ENCODE measurements at regions not wholly inside any gene's neighbourhood (a gene's known extent, or its start where the extent isn't known, plus 50 kb on each side); places are given as distances from the start of the nearest gene placed in this dataset.

- WGBS, 2 donors: 87 to 90% methylated on average over 13 of the region's 13 CpGs
- no peak for TF ChIP-seq CTCF (IDR thresholded peaks at IDR 0.05; ENCODE audit: control extremely low read depth, extremely low read depth)
- Histone ChIP-seq H3K4me1 (ENCODE audit: control insufficient read depth in 5 of 5, insufficient read depth in 5 of 5, low read length in 5 of 5) (no peaks in the 10 kb centered on the region), H3K9ac (ENCODE audit: insufficient read depth in 1 of 2, low read length in 2 of 2) (no peak overlapping the region), H3K27ac (ENCODE audit: low read depth in 1 of 2, low read length in 1 of 2) (no peak overlapping the region), H3K9me3 (ENCODE audit: control insufficient read depth in 4 of 4, insufficient read depth in 3 of 4, low read length in 3 of 4) (no peaks in the 10 kb centered on the region), H3K36me3 (ENCODE audit: control insufficient read depth in 4 of 4, insufficient read depth in 4 of 4, low read length in 4 of 4) (no peaks in the 10 kb centered on the region), H3K27me3 (ENCODE audit: control insufficient read depth in 3 of 3, insufficient read depth in 3 of 3, low read length in 2 of 3) (no peaks in the 10 kb centered on the region), H3K4me3 (no peak overlapping the region)
- DNase-seq (no peak), ATAC-seq (ENCODE audit: insufficient read depth, low FRiP score) (no peak)
These were observed 132.7 kb upstream of the ASB18 start for GRCh38 chr2:236396818-236397350.

- Histone ChIP-seq H3K9ac (ENCODE audit: insufficient read depth in 1 of 2, low read length in 2 of 2) (no peak overlapping the region), H3K27ac (ENCODE audit: low read depth in 1 of 2, low read length in 1 of 2) (no peak overlapping the region), H3K4me3 (no peak overlapping the region), H3K27me3 (ENCODE audit: control insufficient read depth in 3 of 3, insufficient read depth in 3 of 3, low read length in 2 of 3) (no peaks in the 10 kb centered on the region), H3K4me1 (ENCODE audit: control insufficient read depth in 5 of 5, insufficient read depth in 5 of 5, low read length in 5 of 5) (no peaks in the 10 kb centered on the region), H3K36me3 (ENCODE audit: control insufficient read depth in 4 of 4, insufficient read depth in 4 of 4, low read length in 4 of 4) (no peaks in the 10 kb centered on the region), H3K9me3 (ENCODE audit: control insufficient read depth in 4 of 4, insufficient read depth in 3 of 4, low read length in 3 of 4) (no peaks in the 10 kb centered on the region)
- ATAC-seq (ENCODE audit: insufficient read depth, low FRiP score) (no peak), DNase-seq (no peak)
- TF ChIP-seq CTCF (IDR thresholded peaks at IDR 0.05; ENCODE audit: control extremely low read depth, extremely low read depth): no peak
- WGBS, 2 donors: 94% methylated on average over 4 of the region's 4 CpGs
These were observed 133.5 kb upstream of the ASB18 start for GRCh38 chr2:236397681-236398080.

GRCh38 chr2:236399409-236399808 is 135.2 kb upstream of the ASB18 start:
- H3K27ac ChIP-seq (ENCODE audit: low read depth in 1 of 2, low read length in 1 of 2): no peak overlapping the region
- DNase-seq: no peak
- ATAC-seq (ENCODE audit: insufficient read depth, low FRiP score): no peak
- no peak overlapping the region for H3K4me3 ChIP-seq
- no peaks in the 10 kb centered on the region for H3K27me3 ChIP-seq (ENCODE audit: control insufficient read depth in 3 of 3, insufficient read depth in 3 of 3, low read length in 2 of 3)
- TF ChIP-seq CTCF (IDR thresholded peaks at IDR 0.05; ENCODE audit: control extremely low read depth, extremely low read depth): no peak
- H3K9me3 ChIP-seq (ENCODE audit: control insufficient read depth in 4 of 4, insufficient read depth in 3 of 4, low read length in 3 of 4): no peaks in the 10 kb centered on the region
- no peaks in the 10 kb centered on the region for H3K36me3 ChIP-seq (ENCODE audit: control insufficient read depth in 4 of 4, insufficient read depth in 4 of 4, low read length in 4 of 4)
- no peaks in the 10 kb centered on the region for H3K4me1 ChIP-seq (ENCODE audit: control insufficient read depth in 5 of 5, insufficient read depth in 5 of 5, low read length in 5 of 5)
- WGBS, 2 donors: 88 to 96% methylated on average over 15 of the region's 15 CpGs
- no peak overlapping the region for H3K9ac ChIP-seq (ENCODE audit: insufficient read depth in 1 of 2, low read length in 2 of 2)

GRCh38 chr2:236400046-236400574 is 135.9 kb upstream of the ASB18 start:
- no peaks in the 10 kb centered on the region for H3K9me3 ChIP-seq (ENCODE audit: control insufficient read depth in 4 of 4, insufficient read depth in 3 of 4, low read length in 3 of 4)
- no peak overlapping the region for H3K9ac ChIP-seq (ENCODE audit: insufficient read depth in 1 of 2, low read length in 2 of 2)
- WGBS, 2 donors: 93 to 94% methylated on average over 10 of the region's 10 CpGs
- TF ChIP-seq CTCF (IDR thresholded peaks at IDR 0.05; ENCODE audit: control extremely low read depth, extremely low read depth): no peak
- no peak for ATAC-seq (ENCODE audit: insufficient read depth, low FRiP score)
- no peak for DNase-seq
- H3K4me1 ChIP-seq (ENCODE audit: control insufficient read depth in 5 of 5, insufficient read depth in 5 of 5, low read length in 5 of 5): no peaks in the 10 kb centered on the region
- no peaks in the 10 kb centered on the region for H3K27me3 ChIP-seq (ENCODE audit: control insufficient read depth in 3 of 3, insufficient read depth in 3 of 3, low read length in 2 of 3)
- H3K27ac ChIP-seq (ENCODE audit: low read depth in 1 of 2, low read length in 1 of 2): no peak overlapping the region
- H3K4me3 ChIP-seq: no peak overlapping the region
- no peaks in the 10 kb centered on the region for H3K36me3 ChIP-seq (ENCODE audit: control insufficient read depth in 4 of 4, insufficient read depth in 4 of 4, low read length in 4 of 4)

All from lung (tissue), 11 donors.